Pancreas (tissue), 10 donors: ENCODE measurements at regions not wholly inside any gene's neighbourhood (a gene's known extent, or its start where the extent isn't known, plus 50 kb on each side); places are given as distances from the start of the nearest gene placed in this dataset.

Experiments
- ATAC-seq, 4 donors: fragments of 200-7000 bp; cut with Tn5 transposase; one replicate each; pipeline versions ENCODE4 v1.8.0 to v1.9.1; 2020; ENCODE audit warnings: mild to moderate bottlenecking in 4 of 4, moderate library complexity in 4 of 4
- DNase-seq, 6 donors: peaks; one replicate each; pipeline ENCODE4 v3.0.0-alpha.2; 2020
- FAIRE-seq: peaks from 2 replicates; lab custom pipeline; 2012; peaks lifted over from hg19 to GRCh38; lab: Jason Lieb, UNC
- H3K27ac ChIP-seq, 4 donors: fragments of 200-600 bp; sonication (generic); 1 replicate in 3 of 4; 2 replicates in 1 of 4; pipeline versions ENCODE4 v1.5.0 to v1.8.0; 2020
- H3K27me3 ChIP-seq, 4 donors: fragments of 200-600 bp; one replicate each; pipeline ENCODE4 v1.8.0; 2021
- H3K36me3 ChIP-seq, 3 donors: fragments of 200-600 bp; sonication (generic) in 1 of 3; one replicate each; pipeline versions ENCODE4 v1.5.0 to v1.8.0; 2020 to 2021
- H3K4me1 ChIP-seq, 3 donors: fragments of 200-600 bp; one replicate each; pipeline ENCODE4 v1.8.0; 2021
- H3K4me3 ChIP-seq, 4 donors: fragments of 200-600 bp; sonication (generic) in 2 of 4; one replicate each; pipeline versions ENCODE4 v1.5.0 to v1.8.0; 2020 to 2021
- H3K9me3 ChIP-seq, 4 donors: fragments of 200-600 bp; one replicate each; pipeline ENCODE4 v1.8.0; 2021
- CTCF ChIP-seq, 4 donors: fragments of 200-600 bp; sonication (generic) in 3 of 4; IDR thresholded peaks; one replicate each; pipeline versions ENCODE4 v1.5.0 to v1.8.0; 2021; ENCODE audit warnings: antibody characterized with exemption in 4 of 4
- WGBS, 2 donors: extraction: QIAGEN DNeasy Blood & Tissue Kit; methylation state at CpG; one replicate each; pipeline ENCODE4 v1.1.7; 2013; 5-methylcytosine and 5-hydroxymethylcytosine counted together
- intact Hi-C, 3 donors: fragments of 100-400 bp; cut with DNase I; formaldehyde crosslinking; loops; one replicate each; pipeline versions ENCODE4 v1.11.1 to v1.14.2; 2022
- donor health status: healthy with polysubstance abuse.
- donor health status: DM: no; HTN: no; CAD: no; lungs with moderate emphysema.
- donor health status: DM: no; HTN: no; CAD: no.
- donor health status: control.
- donor health status: control.
- donor health status: Bipolar disorder and iron deficiency.
- donor health status: DM: yes; HTN: yes; CAD: no.
- donor health status: DM: no; HTN: no; CAD: no.
- donor health status: DM: no; HTN: no; CAD: no.
- donor health status: DM: yes; HTN: yes; CAD: no.

- Histone ChIP-seq H3K27ac (no peak overlapping the region), H3K36me3 (no peaks in the 10 kb centered on the region), H3K4me1 (no peaks in the 10 kb centered on the region), H3K4me3 (no peak overlapping the region), H3K9me3 (no peaks in the 10 kb centered on the region), H3K27me3 (no peaks in the 10 kb centered on the region)
- no peak for TF ChIP-seq CTCF (IDR thresholded peaks at IDR 0.05)
- no peak for DNase-seq
- WGBS, 2 donors: 87 to 95% methylated on average over 5 of the region's 5 CpGs
- FAIRE-seq: no peak
- ATAC-seq: no peak
- intact Hi-C loops: no loop called here
Measured at GRCh38 chr18:77495079-77495478, 245.4 kb downstream of the GALR1 start.

- FAIRE-seq (no peak), ATAC-seq (peak in 2 of 4 donors; percentile 14 to 55), DNase-seq (no peak)
- no peak overlapping the region for H3K4me3 ChIP-seq
- H3K9me3 ChIP-seq: no peaks in the 10 kb centered on the region
- intact Hi-C loops: no loop called here
- TF ChIP-seq CTCF (IDR thresholded peaks at IDR 0.05): no peak
- H3K27me3 ChIP-seq: no peaks in the 10 kb centered on the region
- no peaks in the 10 kb centered on the region for H3K36me3 ChIP-seq
- 65 to 73% methylated on average over 1 of the region's 1 CpG for WGBS, 2 donors
- H3K4me1 ChIP-seq: no peaks in the 10 kb centered on the region
- no peak overlapping the region for H3K27ac ChIP-seq
Measured at GRCh38 chr18:77495982-77496690, 246.5 kb downstream of the GALR1 start.

- no peak for ATAC-seq
- H3K27me3 ChIP-seq: no peaks in the 10 kb centered on the region
- 46 to 63% methylated on average over 2 of the region's 2 CpGs for WGBS, 2 donors
- H3K9me3 ChIP-seq: no peaks in the 10 kb centered on the region
- no peaks in the 10 kb centered on the region for H3K36me3 ChIP-seq
- intact Hi-C loops: no loop called here
- DNase-seq: no peak
- FAIRE-seq: no peak
- H3K27ac ChIP-seq: no peak overlapping the region
- no peak overlapping the region for H3K4me3 ChIP-seq
- TF ChIP-seq CTCF (IDR thresholded peaks at IDR 0.05): no peak
- H3K4me1 ChIP-seq: no peaks in the 10 kb centered on the region
Measured at GRCh38 chr18:77501266-77501665, 251.6 kb downstream of the GALR1 start.

DNA sequence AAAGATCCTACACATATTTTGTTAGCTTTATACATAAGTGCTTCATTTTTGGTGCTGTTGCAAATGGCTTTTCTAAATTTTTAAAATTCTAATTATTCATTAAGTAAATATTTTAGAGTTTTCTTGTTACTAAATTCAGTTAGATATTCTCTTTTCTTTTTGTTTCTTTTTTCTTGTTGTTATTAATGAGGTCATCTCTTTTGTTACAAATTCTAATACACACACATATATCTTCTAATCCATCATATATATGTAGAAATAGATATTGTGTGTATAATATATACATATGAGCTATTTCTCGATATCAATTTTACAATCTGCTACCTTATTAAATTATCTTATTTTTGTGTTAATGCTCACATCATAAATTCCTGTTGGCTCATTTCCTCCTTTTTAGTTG is 255.9 kb downstream of the GALR1 start:
- no peaks in the 10 kb centered on the region for H3K9me3 ChIP-seq
- FAIRE-seq: peak; percentile 32
- no peak for DNase-seq
- no peak overlapping the region for H3K4me3 ChIP-seq
- TF ChIP-seq CTCF (IDR thresholded peaks at IDR 0.05): no peak
- H3K4me1 ChIP-seq: no peaks in the 10 kb centered on the region
- 73 to 86% methylated on average over 1 of the region's 1 CpG for WGBS, 2 donors
- no peak overlapping the region for H3K27ac ChIP-seq
- no peaks in the 10 kb centered on the region for H3K36me3 ChIP-seq
- ATAC-seq: no peak
- intact Hi-C loops: no loop called here
- no peaks in the 10 kb centered on the region for H3K27me3 ChIP-seq

DNA sequence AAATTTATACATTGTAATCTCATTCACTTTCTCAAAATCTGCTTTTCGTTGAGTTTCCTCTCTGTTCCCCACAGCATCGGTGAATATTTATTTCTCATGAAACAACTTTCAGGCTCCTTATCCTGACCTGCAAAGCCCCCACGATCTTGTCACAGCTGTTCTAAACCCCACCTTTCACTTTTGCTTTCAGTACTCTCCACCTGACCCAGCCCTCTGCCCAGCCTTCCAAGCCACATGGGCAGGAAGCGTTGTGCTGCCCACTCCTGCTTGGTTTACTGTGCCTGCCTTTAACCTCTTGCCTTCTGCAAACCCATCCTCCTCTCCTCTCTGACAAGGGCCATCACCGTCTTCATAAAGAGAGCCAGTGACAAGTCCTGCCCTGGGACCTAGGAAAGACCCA is 262.5 kb downstream of the GALR1 start:
- no peak for FAIRE-seq
- DNase-seq: no peak
- H3K27me3 ChIP-seq: no peaks in the 10 kb centered on the region
- H3K36me3 ChIP-seq: no peaks in the 10 kb centered on the region
- no peak overlapping the region for H3K27ac ChIP-seq
- no peaks in the 10 kb centered on the region for H3K4me1 ChIP-seq
- WGBS, 2 donors: 70 to 77% methylated on average over 5 of the region's 5 CpGs
- intact Hi-C loops: no loop called here
- no peak for ATAC-seq
- TF ChIP-seq CTCF (IDR thresholded peaks at IDR 0.05): no peak
- H3K9me3 ChIP-seq: no peaks in the 10 kb centered on the region
- H3K4me3 ChIP-seq: no peak overlapping the region
